ENCODE measurements at regions not wholly inside any gene's neighbourhood (a gene's known extent, or its start where the extent isn't known, plus 50 kb on each side); places are given as distances from the start of the nearest gene placed in this dataset.

- Histone ChIP-seq H3K36me3 (ENCODE audit: control insufficient read depth in 2 of 4, insufficient read depth in 4 of 4, low read length in 3 of 4) (peaks cover 0 to 3% (median 0%) of the 10 kb centered on the region in 4 experiments; a peak in 1 of 8 replicates), H3K18ac (ENCODE audit: extremely low read depth, low read length) (no peak overlapping the region), H3K27me3 (replicated peaks in 1 of 4; ENCODE audit: control insufficient read depth in 3 of 4, extremely low read depth in 1 of 4, insufficient read depth in 3 of 4, low read length in 3 of 4) (no peaks in the 10 kb centered on the region), H3K79me2 (ENCODE audit: control insufficient read depth in 1 of 2, insufficient read depth in 2 of 2, low read length in 2 of 2) (no peaks in the 10 kb centered on the region), H3K14ac (ENCODE audit: insufficient read length) (no peak overlapping the region), H3K4me1 (replicated peaks in 1 of 4; ENCODE audit: control insufficient read depth in 3 of 4, insufficient read depth in 4 of 4, low read length in 3 of 4) (no peaks in the 10 kb centered on the region), H2BK120ac (replicated peaks; ENCODE audit: low read depth, low read length) (no peak overlapping the region), H3K56ac (replicated peaks; ENCODE audit: insufficient read length, low read depth, low read length) (no peak overlapping the region), H2BK5ac (ENCODE audit: low read depth, low read length) (no peak overlapping the region), H2BK12ac (ENCODE audit: low read depth, low read length) (no peak overlapping the region), H4K5ac (ENCODE audit: insufficient read length, low read depth, low read length) (no peak overlapping the region), H3K9ac (replicated peaks in 1 of 4; ENCODE audit: extremely low read depth in 1 of 4, low read depth in 3 of 4, low read length in 3 of 4) (no peak overlapping the region), H3K27ac (ENCODE audit: low read depth, low read length) (no peak overlapping the region), H4K8ac (ENCODE audit: extremely low read depth, insufficient read depth, low read length) (no peak overlapping the region), H3K9me3 (ENCODE audit: insufficient read depth in 2 of 2, low read depth in 1 of 2, low read length in 1 of 2) (peaks cover 4 to 7% of the 10 kb centered on the region in 2 experiments; a peak in 3 of 4 replicates), H3K79me1 (ENCODE audit: low read depth, low read length) (no peaks in the 10 kb centered on the region), H3K4me2 (ENCODE audit: insufficient read depth in 1 of 2, low read depth in 2 of 2, low read length in 2 of 2) (no peak overlapping the region), H3K4ac (replicated peaks; ENCODE audit: insufficient read length, low read depth, low read length) (no peak overlapping the region), H2AFZ (ENCODE audit: low read length) (no peak overlapping the region), H2BK20ac (ENCODE audit: low read length) (no peak overlapping the region), H2BK15ac (ENCODE audit: low read length) (no peak overlapping the region), H2AK5ac (ENCODE audit: low read depth, low read length) (no peak overlapping the region), H3K23me2 (ENCODE audit: low read depth, low read length) (no peaks in the 10 kb centered on the region; the same call in 1 of the 2 replicates), H3K4me3 (ENCODE audit: extremely low read depth in 1 of 4, insufficient read depth in 2 of 4, low read depth in 3 of 4, low read length in 4 of 4) (no peak overlapping the region), H4K91ac (replicated peaks; ENCODE audit: insufficient read length, low read length) (no peak overlapping the region), H3K23ac (ENCODE audit: insufficient read length) (no peak overlapping the region), H4K20me1 (replicated peaks in 1 of 2; ENCODE audit: control insufficient read depth in 1 of 2, insufficient read depth in 2 of 2, low read length in 2 of 2) (no peaks in the 10 kb centered on the region)
- FAIRE-seq (no peak), DNase-seq (ENCODE audit: low read depth in 1 of 2, low spot score in 2 of 2) (no peak)
- ChIA-PET CTCF (ENCODE audit: partially characterized antibody) (interaction anchor here (0.7 to 0.8 kb wide), 2 partner anchors 10 to 17 kb away, joined by 3 read pairs; no protein-coding TSS in a partner anchor), POLR2A (ENCODE audit: partially characterized antibody) (no interaction called here)
- WGBS, 2 experiments (ENCODE audit: extremely low coverage in 1 of 2, insufficient coverage in 1 of 2, insufficient read length in 1 of 2, insufficient replicate concordance in 2 of 2, low coverage in 1 of 2, low lambda C conversion rate in 2 of 2, missing lambda C conversion rate in 1 of 2): 96% methylated on average over 2 of the region's 2 CpGs; no CpG with 5 or more reads in 1 of the 2 experiments
- TF ChIP-seq SAP30 (IDR thresholded peaks at IDR 0.05; ENCODE audit: insufficient read depth, insufficient replicate concordance, low read length): no peak
- TF ChIP-seq GABPA (IDR thresholded peaks at IDR 0.05; ENCODE audit: borderline replicate concordance, insufficient read depth, low read length): no peak
- no peak for TF ChIP-seq CBX5 (IDR thresholded peaks at IDR 0.05; ENCODE audit: low read depth, low read length)
- TF ChIP-seq NRF1 (IDR thresholded peaks at IDR 0.05; ENCODE audit: low read depth, low read length): no peak
- no peak for TF ChIP-seq MAX (IDR thresholded peaks at IDR 0.05)
- no peak for TF ChIP-seq RFX5 (IDR thresholded peaks at IDR 0.05; ENCODE audit: borderline replicate concordance, low read depth, low read length)
- no peak for TF ChIP-seq SIRT6 (IDR thresholded peaks at IDR 0.05; ENCODE audit: low read length)
- TF ChIP-seq CBX8 (IDR thresholded peaks at IDR 0.05; ENCODE audit: borderline replicate concordance, low read depth, low read length): no peak
- TF ChIP-seq, protein P1, sequence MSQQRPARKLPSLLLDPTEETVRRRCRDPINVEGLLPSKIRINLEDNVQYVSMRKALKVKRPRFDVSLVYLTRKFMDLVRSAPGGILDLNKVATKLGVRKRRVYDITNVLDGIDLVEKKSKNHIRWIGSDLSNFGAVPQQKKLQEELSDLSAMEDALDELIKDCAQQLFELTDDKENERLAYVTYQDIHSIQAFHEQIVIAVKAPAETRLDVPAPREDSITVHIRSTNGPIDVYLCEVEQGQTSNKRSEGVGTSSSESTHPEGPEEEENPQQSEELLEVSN (IDR thresholded peaks at IDR 0.05): no peak
- no peak for TF ChIP-seq EZH2 (IDR thresholded peaks at IDR 0.05; ENCODE audit: low read depth, low read length, severe bottlenecking)
- no peak for TF ChIP-seq BACH1 (IDR thresholded peaks at IDR 0.05; ENCODE audit: low read length)
- no peak for TF ChIP-seq KDM5A (IDR thresholded peaks at IDR 0.05; ENCODE audit: low read length)
- TF ChIP-seq KDM1A (IDR thresholded peaks at IDR 0.05; ENCODE audit: borderline replicate concordance, low read length): no peak
- no peak for TF ChIP-seq NANOG (IDR thresholded peaks at IDR 0.05; ENCODE audit: insufficient read depth, low read depth, low read length, poor library complexity, severe bottlenecking)
Observed at GRCh38 chr2:104068665-104069064, 785.2 kb upstream of the POU3F3 start.

All from H1 (cell line).